HG03280 (cell line): ENCODE measurements at regions not wholly inside any gene's neighbourhood (a gene's known extent, or its start where the extent isn't known, plus 50 kb on each side); places are given as distances from the start of the nearest gene placed in this dataset.

ENCODE experiments used
- ATAC-seq: cut with Tn5 transposase; IDR thresholded peaks from one replicate; pipeline ENCODE4 v1.9.1; 2021; ENCODE audit warnings: mild to moderate bottlenecking, moderate library complexity; ENCODE audit not compliant: unreplicated experiment

GRCh38 chr20:40245829-40246228 is 443.2 kb downstream of the MAFB start:
- ATAC-seq, result no peak

GRCh38 chr20:40244286-40244685 is 444.8 kb downstream of the MAFB start:
- ATAC-seq, result no peak

DNA sequence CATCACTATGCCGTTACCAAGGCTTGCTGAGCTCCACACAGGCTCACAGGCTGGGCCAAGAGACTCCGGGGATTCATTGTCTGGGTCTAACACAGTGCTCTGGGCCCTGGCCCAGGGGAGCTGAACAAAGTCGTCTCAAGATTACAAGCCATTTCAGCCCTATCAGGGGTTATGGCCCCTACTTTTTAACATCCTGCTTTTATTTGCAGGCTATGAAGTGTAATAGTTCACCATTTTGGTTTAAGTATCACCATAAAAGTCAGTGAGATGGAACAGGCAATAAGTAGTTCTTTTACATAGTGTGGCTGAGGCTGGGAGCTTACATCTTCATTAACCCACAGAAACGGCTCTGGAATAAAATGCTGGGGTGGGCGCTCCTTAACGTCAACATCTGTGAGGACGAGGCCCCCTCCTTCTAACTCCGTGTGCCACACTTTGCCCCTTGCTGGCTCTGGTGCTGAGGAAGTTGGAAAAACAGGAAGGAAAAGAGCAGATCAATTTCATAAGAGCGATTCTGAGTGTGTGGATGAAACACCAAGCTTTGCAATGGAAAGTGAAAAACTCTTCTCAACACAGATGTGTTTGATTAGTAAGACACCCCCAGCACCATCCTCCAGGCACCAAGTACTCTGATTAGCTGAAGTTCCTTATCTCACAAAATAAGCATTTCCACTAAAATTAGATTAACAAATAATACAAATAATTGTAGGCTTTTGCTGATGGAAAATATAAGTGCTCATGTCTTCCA is 447.3 kb downstream of the MAFB start:
- ATAC-seq, result no peak

GRCh38 chr20:40238511-40238910 is 450.5 kb downstream of the MAFB start:
- ATAC-seq, result no peak

- no peak for ATAC-seq
Observed at GRCh38 chr20:40234593-40234992, 454.4 kb downstream of the MAFB start.

DNA sequence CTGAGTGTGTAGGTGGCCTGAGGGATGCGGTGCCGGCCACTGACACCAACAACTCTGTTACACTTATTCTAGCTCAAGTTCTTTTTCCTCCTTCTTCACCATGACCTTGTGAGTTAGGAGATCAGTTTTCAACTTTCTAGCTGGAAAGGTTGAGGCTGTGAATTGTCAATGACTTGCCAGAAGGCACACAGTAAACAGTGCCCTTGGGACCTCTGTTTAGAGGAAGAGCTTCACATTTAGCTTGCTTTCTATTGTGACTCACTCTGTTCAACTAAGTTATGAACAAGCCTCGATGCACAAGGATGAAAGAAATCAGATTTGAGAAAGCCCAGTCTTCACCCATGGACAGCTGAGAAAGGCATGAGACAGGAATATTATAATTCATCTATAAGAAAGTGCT is 455.6 kb downstream of the MAFB start:
- no peak for ATAC-seq

DNA sequence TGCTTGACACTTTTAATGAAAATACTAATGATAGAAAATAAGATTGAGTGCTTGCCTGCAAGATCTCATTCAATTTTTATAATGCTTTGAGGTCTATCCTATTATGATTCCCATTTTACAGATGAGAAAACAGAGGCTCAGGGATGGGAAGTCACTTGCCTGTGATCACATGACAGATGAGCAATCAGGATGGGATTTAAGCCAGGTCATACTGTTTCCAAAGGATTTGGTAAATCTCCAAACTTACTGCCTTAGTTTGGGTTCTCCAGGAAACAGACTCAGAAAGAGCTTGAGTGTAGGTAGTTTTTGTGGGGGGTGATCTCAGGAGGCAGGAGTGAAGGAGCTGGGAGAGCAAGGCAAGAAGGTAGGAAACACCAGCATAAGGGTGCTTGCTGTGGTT is 456.3 kb downstream of the MAFB start:
- ATAC-seq, result no peak

- no peak for ATAC-seq
Observed at GRCh38 chr20:40232273-40232672, 456.8 kb downstream of the MAFB start.

GRCh38 chr20:40230486-40230885 is 458.6 kb downstream of the MAFB start:
- no peak for ATAC-seq

GRCh38 chr20:40225596-40225995 is 463.4 kb downstream of the MAFB start:
- no peak for ATAC-seq

- no peak for ATAC-seq
Observed at GRCh38 chr20:40223810-40224209, 465.2 kb downstream of the MAFB start.

DNA sequence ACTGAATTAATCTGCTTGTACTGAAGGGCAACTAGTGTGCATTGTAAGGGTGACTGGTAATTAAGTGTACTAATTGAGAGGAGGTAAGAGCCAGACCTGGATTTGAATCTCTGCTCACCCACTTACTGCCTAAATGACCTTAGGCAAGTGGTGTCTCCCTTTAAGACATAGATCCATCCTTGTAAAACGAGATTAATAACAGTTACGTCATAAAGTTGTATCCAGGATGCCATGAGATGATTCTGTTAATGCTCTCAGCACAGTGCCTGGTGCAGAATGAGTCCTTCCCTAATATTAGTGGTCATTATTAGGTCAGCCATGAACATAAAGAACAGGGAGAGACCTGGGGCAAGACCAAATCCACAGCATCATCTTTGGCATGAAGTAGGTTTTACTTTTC is 470.1 kb downstream of the MAFB start:
- no peak for ATAC-seq

DNA sequence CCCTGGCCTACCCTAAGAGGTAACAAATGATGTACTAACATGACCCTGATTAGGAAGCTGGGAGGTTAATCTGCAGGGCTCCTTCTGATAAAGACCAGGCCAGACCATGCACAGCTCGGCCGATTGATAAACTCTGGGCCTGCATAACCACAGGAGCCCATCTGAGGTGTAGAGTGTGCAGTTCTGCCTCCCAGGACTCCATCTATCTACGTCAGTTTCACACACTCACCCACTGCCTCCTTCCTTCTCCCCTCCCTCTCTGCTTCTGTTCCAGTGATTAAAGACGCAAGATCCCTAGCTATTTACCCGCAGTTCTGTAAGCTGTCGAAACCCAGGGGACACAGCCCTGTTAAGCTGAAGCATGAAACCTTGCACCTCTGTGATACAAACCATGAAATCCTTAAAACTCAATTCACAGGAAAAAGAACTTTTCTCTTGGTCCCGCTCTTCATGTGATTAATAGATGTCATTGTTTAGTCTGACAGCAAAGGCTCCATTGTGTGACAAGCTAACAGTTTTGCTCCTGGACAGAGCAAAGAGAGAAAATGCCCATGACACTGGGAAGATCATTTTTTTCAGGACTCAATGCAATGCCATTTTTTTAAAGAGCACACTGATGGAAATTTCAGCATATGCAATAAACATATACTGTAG is 470.6 kb downstream of the MAFB start:
- no peak for ATAC-seq

GRCh38 chr20:40207655-40208054 is 481.4 kb downstream of the MAFB start:
- no peak for ATAC-seq

GRCh38 chr20:40205971-40206370 is 483.1 kb downstream of the MAFB start:
- ATAC-seq, result no peak

DNA sequence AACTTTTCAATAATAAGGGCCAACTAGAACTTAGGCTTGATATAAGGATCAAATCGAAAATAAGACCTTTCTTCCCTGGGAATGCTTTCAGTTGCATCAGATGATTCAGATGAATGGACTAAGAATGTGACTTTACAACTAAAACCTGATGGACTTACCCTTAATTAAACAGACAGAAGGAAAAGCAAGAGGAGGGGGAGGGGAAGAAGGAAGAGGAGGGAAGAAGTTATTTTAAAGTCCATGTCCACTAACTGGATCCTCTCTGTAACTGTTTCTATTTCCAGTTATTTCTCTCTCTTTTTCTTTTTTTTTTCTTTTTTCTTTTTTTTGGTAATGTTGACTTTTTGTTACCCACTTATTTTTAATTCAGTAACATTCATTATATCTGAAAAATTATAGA is 486.0 kb downstream of the MAFB start:
- no peak for ATAC-seq

GRCh38 chr20:40197691-40198090 is 491.3 kb downstream of the MAFB start:
- no peak for ATAC-seq

DNA sequence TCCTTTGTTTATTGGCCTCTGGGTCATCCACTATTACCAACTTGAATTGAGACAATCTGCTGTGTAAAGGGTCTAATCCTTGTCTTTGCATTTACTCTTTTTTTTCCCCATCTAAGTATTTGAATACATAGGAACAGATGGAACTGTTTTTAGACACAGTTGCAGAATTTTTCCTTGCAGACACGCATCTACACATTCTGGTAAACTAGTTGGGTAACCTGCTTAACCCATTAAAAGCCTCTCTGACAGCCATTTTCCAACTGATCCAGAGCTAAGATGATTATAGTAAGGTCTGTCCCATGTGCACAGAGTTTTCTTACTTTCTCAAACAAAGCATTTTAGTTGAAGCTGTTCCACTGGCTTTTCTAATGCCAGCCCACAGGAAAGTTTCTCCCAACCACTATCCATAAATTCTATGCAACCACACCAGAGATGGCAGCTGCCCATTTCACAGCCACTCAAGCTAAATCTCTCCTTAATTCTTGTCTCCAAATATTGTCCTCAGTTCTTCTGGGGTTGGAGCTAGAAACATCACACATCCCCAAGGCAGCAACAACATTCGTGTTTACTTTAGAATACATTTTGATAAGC is 492.1 kb downstream of the MAFB start:
- no peak for ATAC-seq

GRCh38 chr20:40195742-40196141 is 493.3 kb downstream of the MAFB start:
- ATAC-seq, result no peak

- no peak for ATAC-seq
Observed at GRCh38 chr20:40192529-40192928, 496.5 kb downstream of the MAFB start.

DNA sequence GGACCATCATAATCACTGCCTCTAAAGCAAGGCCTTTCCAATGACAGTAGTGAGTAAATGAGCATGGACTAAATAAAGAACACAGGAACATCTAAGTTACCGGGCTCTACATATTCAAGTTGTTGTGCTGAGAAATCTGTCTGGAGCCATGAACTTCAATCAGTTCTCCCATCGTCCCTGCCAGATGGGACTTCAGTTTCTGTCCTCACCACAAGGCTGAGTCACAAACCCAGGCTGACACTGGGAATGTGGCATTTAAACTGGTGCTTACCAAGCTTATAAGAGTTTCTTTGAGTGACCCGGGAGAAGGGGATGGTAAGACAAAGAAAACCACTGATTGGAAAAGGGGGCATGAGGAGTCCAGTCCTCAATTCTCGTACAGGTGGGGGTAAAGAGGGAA is 497.0 kb downstream of the MAFB start:
- no peak for ATAC-seq

DNA sequence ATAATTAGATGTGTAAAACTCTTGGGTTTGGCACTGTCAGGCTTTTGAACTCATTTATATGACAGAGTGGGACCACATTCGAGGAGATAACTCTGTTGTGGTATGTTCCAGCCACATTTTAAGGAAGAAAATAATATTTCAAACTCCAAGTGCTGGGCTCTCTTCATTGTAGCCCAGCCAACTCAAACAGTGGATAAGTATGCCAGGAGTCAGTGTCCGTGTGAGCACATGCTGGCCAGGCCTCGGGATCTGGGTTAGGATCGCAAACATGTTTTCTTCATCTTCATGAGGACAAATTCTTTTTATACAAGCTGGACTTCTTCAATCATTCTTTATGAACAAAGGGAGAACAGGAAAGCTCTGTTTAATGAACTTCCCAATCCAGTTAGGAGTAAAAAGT is 497.5 kb downstream of the MAFB start:
- ATAC-seq, result no peak
